ENCODE measurements at regions not wholly inside any gene's neighbourhood (a gene's known extent, or its start where the extent isn't known, plus 50 kb on each side); places are given as distances from the start of the nearest gene placed in this dataset.

DNA sequence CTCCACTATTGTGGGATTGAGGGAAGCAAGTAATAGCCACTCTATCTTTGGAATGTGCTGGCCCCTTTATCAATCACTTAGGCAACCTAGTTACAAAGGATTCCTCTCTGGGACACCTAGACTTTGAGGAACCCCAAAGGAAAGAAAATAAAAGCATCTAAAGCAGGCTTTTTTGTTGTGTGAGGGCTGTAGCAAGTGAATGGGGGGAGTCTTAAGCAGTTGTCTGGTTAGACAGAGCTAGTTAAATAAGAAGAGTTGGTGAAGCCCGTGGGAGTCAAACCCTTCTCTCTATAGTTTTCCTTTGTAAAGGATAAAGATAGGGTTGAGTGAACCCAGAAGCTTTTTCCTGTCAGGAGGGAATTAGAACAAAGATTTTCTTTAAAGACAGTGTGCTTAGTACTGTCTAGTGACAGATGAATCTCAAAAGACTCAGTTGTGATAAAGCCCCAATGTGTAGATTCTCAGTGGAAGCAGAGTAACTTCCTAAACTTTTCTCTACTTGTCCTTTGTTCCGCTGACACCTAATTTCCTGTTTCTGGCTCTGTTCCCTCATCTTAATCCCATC, 63.3 kb downstream of the HDGFL1 start:
- Mint-ChIP-seq H3K27me3 (no peaks in the 10 kb centered on the region), H3K4me3 (no peak overlapping the region), H3K9me3 (peaks cover 4% of the 10 kb centered on the region), H3K36me3 (ENCODE audit: low read depth) (no peaks in the 10 kb centered on the region), H3K4me1 (no peaks in the 10 kb centered on the region), H3K27ac (no peak overlapping the region)
- ChIA-PET POLR2A (no interaction called here), CTCF (no interaction called here)
- ATAC-seq (ENCODE audit: low read depth), result no peak
- intact Hi-C loops (cut with micrococcal nuclease), result no loop called here
- TF ChIP-seq, protein P1, sequence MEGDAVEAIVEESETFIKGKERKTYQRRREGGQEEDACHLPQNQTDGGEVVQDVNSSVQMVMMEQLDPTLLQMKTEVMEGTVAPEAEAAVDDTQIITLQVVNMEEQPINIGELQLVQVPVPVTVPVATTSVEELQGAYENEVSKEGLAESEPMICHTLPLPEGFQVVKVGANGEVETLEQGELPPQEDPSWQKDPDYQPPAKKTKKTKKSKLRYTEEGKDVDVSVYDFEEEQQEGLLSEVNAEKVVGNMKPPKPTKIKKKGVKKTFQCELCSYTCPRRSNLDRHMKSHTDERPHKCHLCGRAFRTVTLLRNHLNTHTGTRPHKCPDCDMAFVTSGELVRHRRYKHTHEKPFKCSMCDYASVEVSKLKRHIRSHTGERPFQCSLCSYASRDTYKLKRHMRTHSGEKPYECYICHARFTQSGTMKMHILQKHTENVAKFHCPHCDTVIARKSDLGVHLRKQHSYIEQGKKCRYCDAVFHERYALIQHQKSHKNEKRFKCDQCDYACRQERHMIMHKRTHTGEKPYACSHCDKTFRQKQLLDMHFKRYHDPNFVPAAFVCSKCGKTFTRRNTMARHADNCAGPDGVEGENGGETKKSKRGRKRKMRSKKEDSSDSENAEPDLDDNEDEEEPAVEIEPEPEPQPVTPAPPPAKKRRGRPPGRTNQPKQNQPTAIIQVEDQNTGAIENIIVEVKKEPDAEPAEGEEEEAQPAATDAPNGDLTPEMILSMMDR (IDR thresholded peaks at IDR 0.05), result no peak
- no peak for DNase-seq

DNA sequence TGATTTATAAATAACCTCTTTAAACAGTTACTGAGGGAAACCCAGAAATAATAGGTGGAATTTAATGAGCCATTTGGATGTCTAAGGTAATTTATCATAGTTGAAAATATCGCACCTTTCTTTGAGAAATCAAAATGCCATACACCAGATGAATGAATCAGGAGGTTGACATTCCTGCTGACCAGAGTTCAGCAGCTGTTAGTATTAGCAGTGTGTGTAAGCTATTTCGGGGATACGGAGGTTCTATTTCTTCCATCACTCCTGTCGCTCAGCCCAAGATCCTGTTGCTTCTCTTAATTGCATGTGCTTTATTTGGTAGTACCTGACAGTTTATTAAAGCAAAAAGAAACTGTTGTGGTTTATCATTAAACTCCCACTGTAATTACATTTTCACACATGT, 67.1 kb downstream of the HDGFL1 start:
- no peaks in the 10 kb centered on the region for H3K4me1 Mint-ChIP-seq
- POLR2A ChIA-PET, result no interaction called here
- TF ChIP-seq, protein P1 (IDR thresholded peaks at IDR 0.05), result no peak
- CTCF ChIA-PET, result no interaction called here
- no peak for DNase-seq
- H3K36me3 Mint-ChIP-seq (ENCODE audit: low read depth), result no peaks in the 10 kb centered on the region
- intact Hi-C loops (cut with micrococcal nuclease), result no loop called here
- no peaks in the 10 kb centered on the region for H3K27me3 Mint-ChIP-seq
- H3K9me3 Mint-ChIP-seq, result no peaks in the 10 kb centered on the region
- H3K4me3 Mint-ChIP-seq, result no peak overlapping the region
- no peak overlapping the region for H3K27ac Mint-ChIP-seq
- ATAC-seq (ENCODE audit: low read depth), result no peak

DNA sequence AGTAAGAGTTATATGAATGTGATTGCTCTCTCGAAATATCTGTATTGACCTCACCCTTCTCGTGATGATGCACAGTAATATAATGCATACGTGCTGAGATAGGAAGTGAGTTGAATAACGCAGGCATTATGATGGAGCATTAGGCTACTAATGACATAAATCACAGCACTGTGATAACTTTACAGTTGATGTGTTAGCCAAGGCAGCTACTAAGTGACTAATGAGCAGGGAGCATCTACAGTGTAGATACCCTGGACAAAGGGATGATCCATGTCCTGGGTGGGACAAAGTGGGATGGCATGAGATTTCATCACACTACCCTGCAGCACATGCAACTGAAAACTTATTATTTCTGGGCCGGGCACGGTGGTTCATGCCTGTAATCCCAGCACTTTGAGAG, 68.4 kb downstream of the HDGFL1 start:
- intact Hi-C loops (cut with micrococcal nuclease), result no loop called here
- DNase-seq (no peak), ATAC-seq (ENCODE audit: low read depth) (no peak)
- H3K27ac Mint-ChIP-seq, result no peak overlapping the region
- CTCF ChIA-PET, result no interaction called here
- POLR2A ChIA-PET, result no interaction called here
- H3K36me3 Mint-ChIP-seq (ENCODE audit: low read depth), result no peaks in the 10 kb centered on the region
- no peaks in the 10 kb centered on the region for H3K9me3 Mint-ChIP-seq
- no peaks in the 10 kb centered on the region for H3K4me1 Mint-ChIP-seq
- no peaks in the 10 kb centered on the region for H3K27me3 Mint-ChIP-seq
- no peak overlapping the region for H3K4me3 Mint-ChIP-seq
- TF ChIP-seq, protein P1 (IDR thresholded peaks at IDR 0.05), result no peak

DNA sequence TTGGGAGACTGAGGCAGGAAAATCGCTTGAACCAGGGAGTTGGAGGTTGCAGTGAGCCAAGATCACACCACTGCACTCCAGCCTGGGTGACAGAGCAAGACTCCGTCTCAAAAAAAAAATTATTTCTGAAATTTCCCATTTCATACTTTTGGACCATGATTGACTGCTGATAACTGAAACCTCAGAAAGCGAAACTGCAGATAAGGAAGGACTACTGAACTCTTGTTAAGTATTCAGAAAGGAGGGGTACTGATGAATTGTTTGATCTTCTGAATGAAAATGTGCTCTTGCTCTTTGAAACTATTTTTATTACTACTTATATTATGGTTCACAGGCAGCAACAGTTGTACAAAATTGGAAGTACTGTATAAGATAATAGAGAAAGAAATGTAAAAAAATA, 69.0 kb downstream of the HDGFL1 start:
- ChIA-PET POLR2A (no interaction called here), CTCF (no interaction called here)
- Mint-ChIP-seq H3K4me3 (no peak overlapping the region), H3K36me3 (ENCODE audit: low read depth) (no peaks in the 10 kb centered on the region), H3K4me1 (no peaks in the 10 kb centered on the region), H3K9me3 (no peaks in the 10 kb centered on the region), H3K27me3 (no peaks in the 10 kb centered on the region), H3K27ac (no peak overlapping the region)
- ATAC-seq (ENCODE audit: low read depth), result no peak
- TF ChIP-seq, protein P1 (IDR thresholded peaks at IDR 0.05), result no peak
- DNase-seq, result no peak
- intact Hi-C loops (cut with micrococcal nuclease), result no loop called here

DNA sequence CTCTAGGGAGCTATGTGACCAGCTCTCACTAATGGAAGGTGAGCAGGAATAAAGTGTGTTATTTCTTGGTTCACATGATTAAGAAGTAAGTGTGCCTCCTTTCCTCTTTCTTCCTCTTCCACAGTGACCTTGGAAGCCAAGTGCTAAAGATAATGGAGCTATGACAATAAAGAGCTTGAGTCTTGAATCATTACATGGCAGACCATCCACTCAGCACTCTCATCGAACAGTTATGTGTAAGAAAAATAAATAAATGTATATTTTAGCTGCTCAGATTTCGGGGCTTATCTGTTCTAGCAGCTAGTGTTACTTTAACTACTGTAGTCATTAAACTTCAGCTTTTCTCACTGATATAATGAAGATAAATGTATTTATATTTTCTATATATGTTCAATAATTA, 72.9 kb downstream of the HDGFL1 start:
- POLR2A ChIA-PET, result no interaction called here
- Mint-ChIP-seq H3K4me3 (no peak overlapping the region), H3K9me3 (no peaks in the 10 kb centered on the region), H3K27me3 (no peaks in the 10 kb centered on the region), H3K36me3 (ENCODE audit: low read depth) (no peaks in the 10 kb centered on the region), H3K27ac (no peak overlapping the region), H3K4me1 (no peaks in the 10 kb centered on the region)
- TF ChIP-seq, protein P1 (IDR thresholded peaks at IDR 0.05), result no peak
- ATAC-seq (ENCODE audit: low read depth) (no peak), DNase-seq (no peak)
- intact Hi-C loops (cut with micrococcal nuclease), result no loop called here
- CTCF ChIA-PET, result no interaction called here
